A673 (cell line): ENCODE measurements at regions not wholly inside any gene's neighbourhood (a gene's known extent, or its start where the extent isn't known, plus 50 kb on each side); places are given as distances from the start of the nearest gene placed in this dataset.

Experiments
- BruUV-seq: library from RNA; stranded (reverse); fragments of 400-500 nt; replicated peaks from 2 replicates; lab custom pipeline; 2021; lab: Mats Ljungman, UMichigan
- CTCF ChIA-PET: fragments of 300-600 bp; sonication (Branson Sonifier 250); formaldehyde crosslinking; loops from one replicate; lab custom pipeline; 2022; ENCODE audit warnings: antibody characterized with exemption; lab: Charles Lee
- POLR2A ChIA-PET: fragments of 300-600 bp; sonication (Branson Sonifier 250); formaldehyde crosslinking; loops from one replicate; lab custom pipeline; 2022; ENCODE audit warnings: antibody characterized with exemption; ENCODE audit not compliant: low non-redundant PET; lab: Charles Lee
- DNase-seq: peaks from one replicate; pipeline ENCODE4 v3.0.0-alpha.2; 2015; ENCODE audit warnings: low spot score
- H3K27ac ChIP-seq: fragments of 200-600 bp; sonication (generic); 2 replicates; pipeline ENCODE4 v1.5.1; 2016; ENCODE audit warnings: mixed run types, low read depth, mild to moderate bottlenecking, mixed read lengths, antibody characterized with exemption, low read length; ENCODE audit not compliant: poor library complexity, severe bottlenecking
- H3K27me3 ChIP-seq: fragments of 200-600 bp; sonication (generic); replicated peaks from 2 replicates; pipeline ENCODE4 v1.6.1; 2017; ENCODE audit warnings: mixed run types, low read depth, mild to moderate bottlenecking, mixed read lengths, antibody characterized with exemption, low read length; ENCODE audit not compliant: insufficient read depth, poor library complexity
- H3K36me3 ChIP-seq: fragments of 200-600 bp; sonication (generic); 2 replicates; pipeline ENCODE4 v1.6.1; 2016; ENCODE audit warnings: mixed run types, mild to moderate bottlenecking, mixed read lengths, antibody characterized with exemption, low read length; ENCODE audit not compliant: insufficient read depth, poor library complexity, severe bottlenecking
- H3K4me1 ChIP-seq: fragments of 200-600 bp; sonication (generic); 2 replicates; pipeline ENCODE4 v1.6.1; 2017; ENCODE audit warnings: mixed run types, mild to moderate bottlenecking, mixed read lengths, antibody characterized with exemption, low read length; ENCODE audit not compliant: insufficient read depth, poor library complexity, severe bottlenecking
- H3K4me3 ChIP-seq: fragments of 200-600 bp; sonication (generic); 2 replicates; pipeline ENCODE4 v1.5.1; 2016; ENCODE audit warnings: low read depth, mixed run types, mild to moderate bottlenecking, mixed read lengths, low read length; ENCODE audit not compliant: poor library complexity, severe bottlenecking
- H3K9me3 ChIP-seq: fragments of 200-600 bp; sonication (generic); 2 replicates; pipeline ENCODE4 v1.6.1; 2016; ENCODE audit warnings: mixed run types, low read depth, mild to moderate bottlenecking, mixed read lengths, antibody characterized with exemption, low read length; ENCODE audit not compliant: poor library complexity, severe bottlenecking
- EZH2 ChIP-seq: fragments of 200-600 bp; sonication (generic); IDR thresholded peaks from 2 replicates; pipeline ENCODE4 v1.6.1; 2017; ENCODE audit warnings: borderline replicate concordance, low read depth, mild to moderate bottlenecking, mixed read lengths, antibody characterized with exemption, low read length; ENCODE audit not compliant: poor library complexity, severe bottlenecking
- intact Hi-C: fragments of 100-400 bp; cut with micrococcal nuclease; formaldehyde crosslinking; loops from one replicate; pipeline ENCODE4 v1.10.0; 2022; ENCODE audit not compliant: unreplicated experiment
- TF ChIP-seq, protein P1 (sequence below): fragments of 300-800, 200-600 bp; sonication (generic); conservative IDR thresholded peaks from 2 replicates; pipeline ENCODE4 v1.5.1; 2017; ENCODE audit warnings: low read depth, mild to moderate bottlenecking, antibody characterized with exemption, low read length, moderate library complexity, mixed read lengths

DNA sequence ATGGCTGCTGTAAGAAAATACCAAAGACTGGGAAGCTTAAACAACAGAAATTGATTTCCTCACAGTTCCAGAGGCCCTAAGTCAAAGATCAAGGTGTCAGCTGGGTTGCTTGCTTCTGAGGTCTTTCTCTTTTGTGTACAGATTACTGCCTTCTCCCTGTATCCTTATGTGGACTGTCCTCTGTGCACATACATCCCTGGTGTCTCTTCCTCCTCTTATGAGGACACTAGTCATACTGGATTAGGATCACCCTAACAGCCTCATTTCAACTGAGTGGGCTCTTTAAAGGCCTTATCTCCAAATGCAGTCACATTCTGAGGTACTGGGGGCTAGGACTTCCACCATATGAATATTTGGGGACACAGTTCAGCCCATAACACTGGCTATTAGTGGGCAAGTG lies 130.0 kb upstream of the DTNBP1 start:
- intact Hi-C loops, result no loop called here
- POLR2A ChIA-PET, result no interaction called here

DNA sequence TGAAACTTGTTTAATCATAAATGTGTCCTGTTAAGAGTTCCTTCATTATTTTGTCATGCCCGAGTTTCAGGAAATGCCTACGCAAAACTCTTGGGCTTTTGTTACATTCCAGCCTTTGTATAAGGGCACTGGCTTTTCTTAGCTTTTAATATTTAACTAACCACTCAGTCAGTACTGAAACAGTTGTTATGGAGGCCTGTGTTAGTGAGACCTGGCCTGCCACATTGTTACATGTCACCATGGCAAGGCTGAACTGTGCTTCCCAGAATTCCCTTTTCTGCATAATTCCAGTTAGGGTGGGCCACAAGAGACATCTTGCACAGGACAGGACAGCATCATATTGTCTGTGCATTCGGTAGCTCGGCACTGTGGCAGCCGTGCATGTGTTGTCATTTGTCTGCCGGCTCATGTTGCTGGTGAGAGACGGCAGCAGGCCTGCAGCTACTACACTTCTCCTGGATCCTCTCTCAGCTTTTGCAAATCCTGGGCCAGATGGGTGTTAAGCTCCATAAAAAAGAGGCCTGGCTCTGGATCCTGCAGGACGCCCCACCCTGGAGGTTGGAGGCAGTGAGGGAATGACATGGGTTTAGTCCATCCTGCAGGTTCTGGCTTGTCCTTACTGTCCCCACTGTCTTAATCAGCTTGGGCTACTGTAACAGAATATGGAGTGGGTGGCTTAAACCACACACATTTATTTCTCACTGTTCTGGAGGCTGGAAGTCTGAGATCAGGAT lies 128.8 kb upstream of the DTNBP1 start:
- H3K27me3 ChIP-seq, result no peaks in the 10 kb centered on the region
- no peaks in the 10 kb centered on the region for H3K36me3 ChIP-seq
- TF ChIP-seq, protein P1, sequence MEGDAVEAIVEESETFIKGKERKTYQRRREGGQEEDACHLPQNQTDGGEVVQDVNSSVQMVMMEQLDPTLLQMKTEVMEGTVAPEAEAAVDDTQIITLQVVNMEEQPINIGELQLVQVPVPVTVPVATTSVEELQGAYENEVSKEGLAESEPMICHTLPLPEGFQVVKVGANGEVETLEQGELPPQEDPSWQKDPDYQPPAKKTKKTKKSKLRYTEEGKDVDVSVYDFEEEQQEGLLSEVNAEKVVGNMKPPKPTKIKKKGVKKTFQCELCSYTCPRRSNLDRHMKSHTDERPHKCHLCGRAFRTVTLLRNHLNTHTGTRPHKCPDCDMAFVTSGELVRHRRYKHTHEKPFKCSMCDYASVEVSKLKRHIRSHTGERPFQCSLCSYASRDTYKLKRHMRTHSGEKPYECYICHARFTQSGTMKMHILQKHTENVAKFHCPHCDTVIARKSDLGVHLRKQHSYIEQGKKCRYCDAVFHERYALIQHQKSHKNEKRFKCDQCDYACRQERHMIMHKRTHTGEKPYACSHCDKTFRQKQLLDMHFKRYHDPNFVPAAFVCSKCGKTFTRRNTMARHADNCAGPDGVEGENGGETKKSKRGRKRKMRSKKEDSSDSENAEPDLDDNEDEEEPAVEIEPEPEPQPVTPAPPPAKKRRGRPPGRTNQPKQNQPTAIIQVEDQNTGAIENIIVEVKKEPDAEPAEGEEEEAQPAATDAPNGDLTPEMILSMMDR, result no peak
- TF ChIP-seq EZH2, result no peak
- H3K4me1 ChIP-seq, result no peaks in the 10 kb centered on the region
- intact Hi-C loops, result no loop called here
- H3K27ac ChIP-seq, result no peak overlapping the region
- no TSS peak for BruUV-seq
- H3K4me3 ChIP-seq, result no peak overlapping the region
- no peak for DNase-seq
- H3K9me3 ChIP-seq, result no peaks in the 10 kb centered on the region
- CTCF ChIA-PET, result no interaction called here
- POLR2A ChIA-PET, result no interaction called here

More for the DNA sequence above, 130.0 kb upstream of the DTNBP1 start:
- H3K4me3 ChIP-seq, result no peak overlapping the region
- no peaks in the 10 kb centered on the region for H3K4me1 ChIP-seq
- BruUV-seq, result no TSS peak
- no peaks in the 10 kb centered on the region for H3K9me3 ChIP-seq
- no peak for DNase-seq
- TF ChIP-seq, protein P1, result no peak
- TF ChIP-seq EZH2, result no peak
- no peaks in the 10 kb centered on the region for H3K36me3 ChIP-seq
- CTCF ChIA-PET, result no interaction called here
- H3K27ac ChIP-seq, result no peak overlapping the region
- H3K27me3 ChIP-seq, result no peaks in the 10 kb centered on the region

DNA sequence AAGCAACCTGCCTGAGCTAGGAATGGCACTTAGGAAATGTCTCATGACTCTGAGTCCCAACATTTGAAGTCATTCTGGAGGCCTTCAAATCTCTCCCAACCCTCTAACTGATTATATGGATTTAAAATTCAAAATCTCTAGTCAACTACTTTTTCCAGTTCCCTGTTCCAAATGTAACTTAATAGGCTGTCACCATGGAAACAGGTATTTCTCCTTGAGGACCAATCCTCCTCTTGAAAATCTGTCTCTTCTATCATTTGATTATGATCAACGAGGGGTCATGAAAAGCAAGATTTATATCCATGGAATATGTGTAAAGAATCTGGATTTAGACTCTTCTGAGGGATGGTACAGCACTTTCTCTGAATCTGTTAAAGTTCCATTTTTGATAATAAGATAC lies 127.3 kb upstream of the DTNBP1 start:
- Histone ChIP-seq H3K27ac (no peak overlapping the region), H3K9me3 (no peaks in the 10 kb centered on the region), H3K4me1 (no peaks in the 10 kb centered on the region), H3K27me3 (no peaks in the 10 kb centered on the region), H3K36me3 (no peaks in the 10 kb centered on the region), H3K4me3 (no peak overlapping the region)
- intact Hi-C loops, result no loop called here
- no peak for DNase-seq
- ChIA-PET POLR2A (no interaction called here), CTCF (no interaction called here)
- TF ChIP-seq EZH2, result no peak
- TF ChIP-seq, protein P1, result no peak
- no TSS peak for BruUV-seq
